Endodermal cell (in vitro differentiated cells): ENCODE measurements at regions not wholly inside any gene's neighbourhood (a gene's known extent, or its start where the extent isn't known, plus 50 kb on each side); places are given as distances from the start of the nearest gene placed in this dataset.

ENCODE experiments used
- DNase-seq: peaks from one replicate; pipeline ENCODE4 v3.0.0-alpha.2; 2017
- H3K27ac ChIP-seq: 2 replicates; pipeline ENCODE4 v1.5.1; 2013; ENCODE audit warnings: mild to moderate bottlenecking, low read depth, low read length, moderate library complexity
- H3K27me3 ChIP-seq: 2 replicates; pipeline ENCODE4 v1.6.1; 2013; ENCODE audit warnings: mild to moderate bottlenecking, low read length, moderate library complexity; ENCODE audit not compliant: insufficient read depth, control insufficient read depth, poor library complexity, severe bottlenecking
- H3K36me3 ChIP-seq: 2 replicates; pipeline ENCODE4 v1.7.0; 2013; ENCODE audit warnings: mild to moderate bottlenecking, low read length, moderate library complexity; ENCODE audit not compliant: control insufficient read depth, insufficient read depth
- H3K4me1 ChIP-seq: one replicate; pipeline ENCODE4 v1.7.0; 2013; ENCODE audit warnings: low read length; ENCODE audit not compliant: control insufficient read depth, insufficient read depth
- H3K4me3 ChIP-seq: 2 replicates; pipeline ENCODE4 v1.5.1; 2013; ENCODE audit warnings: mild to moderate bottlenecking, low read length, moderate library complexity
- H3K9ac ChIP-seq: 2 replicates; pipeline ENCODE4 v1.6.1; 2013; ENCODE audit warnings: mild to moderate bottlenecking, low read length, moderate library complexity; ENCODE audit not compliant: poor library complexity, severe bottlenecking; ENCODE audit errors: extremely low read depth
- H3K9me3 ChIP-seq: 2 replicates; pipeline ENCODE4 v1.6.1; 2013; ENCODE audit warnings: mild to moderate bottlenecking, low read length, moderate library complexity; ENCODE audit not compliant: control insufficient read depth
- H3K27ac Mint-ChIP-seq: 2 replicates; pipeline ENCODE4 v1.8.0; 2020; ENCODE audit warnings: mixed read lengths
- H3K27me3 Mint-ChIP-seq: 2 replicates; pipeline ENCODE4 v1.8.0; 2021; ENCODE audit warnings: mild to moderate bottlenecking, mixed read lengths; ENCODE audit not compliant: insufficient read depth
- H3K36me3 Mint-ChIP-seq: 2 replicates; pipeline ENCODE4 v1.8.0; 2020; ENCODE audit warnings: low read depth, mixed read lengths
- H3K4me1 Mint-ChIP-seq: 2 replicates; pipeline ENCODE4 v1.8.0; 2020; ENCODE audit warnings: mixed read lengths
- H3K4me3 Mint-ChIP-seq: 2 replicates; pipeline ENCODE4 v1.8.0; 2020; ENCODE audit warnings: mild to moderate bottlenecking, moderate library complexity, mixed read lengths
- H3K9me3 Mint-ChIP-seq: 2 replicates; pipeline ENCODE4 v1.8.0; 2020; ENCODE audit warnings: mild to moderate bottlenecking, mixed read lengths
- WGBS, 2 experiments: methylation state at CpG; one replicate each; pipeline versions ENCODE4 v1.1.5 to v1.1.7; 2013; ENCODE audit warnings: missing lambda C conversion rate in 2 of 2, mixed read lengths in 1 of 2; ENCODE audit not compliant: insufficient coverage in 1 of 2, insufficient read length in 1 of 2; 5-methylcytosine and 5-hydroxymethylcytosine counted together
- TF ChIP-seq, protein P1 (sequence below): fragments of 200-600 bp; sonication (generic); conservative IDR thresholded peaks from 2 replicates; pipeline ENCODE4 v1.5.0; 2021; ENCODE audit warnings: antibody characterized with exemption, mild to moderate bottlenecking

DNA sequence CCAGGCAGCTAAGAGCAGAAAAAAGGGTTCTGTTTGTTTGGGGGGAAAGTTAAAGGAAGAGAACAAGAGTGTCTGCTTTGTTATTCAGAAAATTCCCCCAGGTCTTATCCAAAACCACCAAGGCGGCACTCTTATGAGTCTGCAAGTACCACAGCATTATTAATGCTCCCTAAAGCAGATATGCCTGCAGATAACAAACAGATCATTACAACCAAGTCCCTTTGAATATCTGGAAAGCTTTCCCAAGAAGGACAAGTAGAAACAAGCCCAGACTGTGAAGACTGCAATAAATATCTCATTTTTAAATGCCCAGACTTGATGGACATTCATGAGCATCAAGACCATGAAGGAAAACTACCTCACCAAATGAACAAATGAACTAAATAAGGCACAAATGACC is 278.6 kb upstream of the TMEFF2 start:
- no peaks in the 10 kb centered on the region for H3K9me3 ChIP-seq
- H3K4me1 Mint-ChIP-seq: no peaks in the 10 kb centered on the region

DNA sequence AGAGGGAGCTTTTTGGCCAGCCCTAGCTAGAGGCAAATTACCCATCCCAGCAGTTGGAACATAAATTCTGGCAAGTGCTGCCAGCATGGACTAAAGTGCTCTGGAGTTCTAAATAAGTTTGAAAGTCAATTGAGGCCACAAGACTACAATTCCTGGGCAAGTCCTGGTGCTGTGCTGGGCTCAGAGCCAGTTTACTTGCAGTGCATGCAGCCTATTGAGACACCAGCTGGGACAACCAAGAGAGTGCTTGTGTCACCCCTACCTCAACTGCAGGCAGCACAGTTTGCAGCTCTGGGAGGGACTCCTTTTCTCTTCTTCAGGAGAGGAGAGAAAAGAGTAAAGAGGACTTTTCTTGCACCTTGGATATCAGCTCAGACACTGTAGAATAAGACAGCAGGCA is 277.2 kb upstream of the TMEFF2 start:
- no peaks in the 10 kb centered on the region for H3K4me1 ChIP-seq
- no peak for DNase-seq
- Mint-ChIP-seq H3K4me1 (no peaks in the 10 kb centered on the region), H3K27ac (no peak overlapping the region), H3K9me3 (no peaks in the 10 kb centered on the region), H3K27me3 (no peaks in the 10 kb centered on the region), H3K4me3 (no peak overlapping the region), H3K36me3 (no peaks in the 10 kb centered on the region)
- H3K4me3 ChIP-seq: no peak overlapping the region
- no peaks in the 10 kb centered on the region for H3K27me3 ChIP-seq
- H3K9me3 ChIP-seq: no peaks in the 10 kb centered on the region
- H3K27ac ChIP-seq: no peak overlapping the region
- H3K36me3 ChIP-seq: no peaks in the 10 kb centered on the region
- TF ChIP-seq, protein P1, sequence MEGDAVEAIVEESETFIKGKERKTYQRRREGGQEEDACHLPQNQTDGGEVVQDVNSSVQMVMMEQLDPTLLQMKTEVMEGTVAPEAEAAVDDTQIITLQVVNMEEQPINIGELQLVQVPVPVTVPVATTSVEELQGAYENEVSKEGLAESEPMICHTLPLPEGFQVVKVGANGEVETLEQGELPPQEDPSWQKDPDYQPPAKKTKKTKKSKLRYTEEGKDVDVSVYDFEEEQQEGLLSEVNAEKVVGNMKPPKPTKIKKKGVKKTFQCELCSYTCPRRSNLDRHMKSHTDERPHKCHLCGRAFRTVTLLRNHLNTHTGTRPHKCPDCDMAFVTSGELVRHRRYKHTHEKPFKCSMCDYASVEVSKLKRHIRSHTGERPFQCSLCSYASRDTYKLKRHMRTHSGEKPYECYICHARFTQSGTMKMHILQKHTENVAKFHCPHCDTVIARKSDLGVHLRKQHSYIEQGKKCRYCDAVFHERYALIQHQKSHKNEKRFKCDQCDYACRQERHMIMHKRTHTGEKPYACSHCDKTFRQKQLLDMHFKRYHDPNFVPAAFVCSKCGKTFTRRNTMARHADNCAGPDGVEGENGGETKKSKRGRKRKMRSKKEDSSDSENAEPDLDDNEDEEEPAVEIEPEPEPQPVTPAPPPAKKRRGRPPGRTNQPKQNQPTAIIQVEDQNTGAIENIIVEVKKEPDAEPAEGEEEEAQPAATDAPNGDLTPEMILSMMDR: no peak
- no peak overlapping the region for H3K9ac ChIP-seq

More for the DNA sequence above, 278.6 kb upstream of the TMEFF2 start:
- Histone ChIP-seq H3K27me3 (no peaks in the 10 kb centered on the region), H3K9ac (no peak overlapping the region), H3K4me3 (no peak overlapping the region), H3K36me3 (no peaks in the 10 kb centered on the region), H3K4me1 (no peaks in the 10 kb centered on the region), H3K27ac (no peak overlapping the region)
- DNase-seq: no peak
- H3K27ac Mint-ChIP-seq: no peak overlapping the region
- TF ChIP-seq, protein P1: no peak
- 0% methylated on average over 1 of the region's 1 CpG; no CpG with 5 or more reads in 1 of the 2 experiments for WGBS, 2 experiments
- H3K9me3 Mint-ChIP-seq: no peaks in the 10 kb centered on the region
- no peak overlapping the region for H3K4me3 Mint-ChIP-seq
- no peaks in the 10 kb centered on the region for H3K27me3 Mint-ChIP-seq
- H3K36me3 Mint-ChIP-seq: no peaks in the 10 kb centered on the region

DNA sequence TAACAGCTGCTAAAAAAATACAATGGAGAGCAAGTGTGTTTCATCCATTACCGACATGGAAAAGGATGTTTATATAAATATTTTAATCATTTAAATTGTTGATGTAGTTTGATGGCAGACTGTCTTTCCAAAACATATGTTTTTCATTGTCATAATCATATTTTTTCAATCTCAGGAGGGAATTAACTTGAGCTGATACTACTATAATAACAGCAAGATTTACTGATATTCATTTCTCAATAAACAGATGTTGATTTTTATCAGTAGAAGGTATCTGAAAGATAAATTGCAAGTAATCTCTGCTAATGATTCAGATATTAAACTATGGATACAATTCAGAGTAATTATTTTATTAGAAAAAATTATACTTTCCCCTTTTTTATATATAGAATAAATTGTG is 274.9 kb upstream of the TMEFF2 start:
- H3K9me3 Mint-ChIP-seq: no peaks in the 10 kb centered on the region
- H3K4me3 Mint-ChIP-seq: no peak overlapping the region
- no peaks in the 10 kb centered on the region for H3K36me3 Mint-ChIP-seq
- DNase-seq: no peak
- no peaks in the 10 kb centered on the region for H3K4me1 ChIP-seq
- WGBS, 2 experiments: no CpG with 5 or more reads among the region's 1 CpG
- H3K9me3 ChIP-seq: no peaks in the 10 kb centered on the region
- H3K27me3 Mint-ChIP-seq: no peaks in the 10 kb centered on the region
- H3K4me1 Mint-ChIP-seq: no peaks in the 10 kb centered on the region
- H3K9ac ChIP-seq: no peak overlapping the region
- H3K27me3 ChIP-seq: no peaks in the 10 kb centered on the region
- H3K27ac Mint-ChIP-seq: no peak overlapping the region
- H3K27ac ChIP-seq: no peak overlapping the region
- no peaks in the 10 kb centered on the region for H3K36me3 ChIP-seq
- TF ChIP-seq, protein P1: no peak
- no peak overlapping the region for H3K4me3 ChIP-seq
